Pancreas (tissue), 10 donors: ENCODE measurements at regions not wholly inside any gene's neighbourhood (a gene's known extent, or its start where the extent isn't known, plus 50 kb on each side); places are given as distances from the start of the nearest gene placed in this dataset.

Experiments
- ATAC-seq, 4 donors: fragments of 200-7000 bp; cut with Tn5 transposase; one replicate each; pipeline versions ENCODE4 v1.8.0 to v1.9.1; 2020; ENCODE audit warnings: mild to moderate bottlenecking in 4 of 4, moderate library complexity in 4 of 4
- DNase-seq, 6 donors: peaks; one replicate each; pipeline ENCODE4 v3.0.0-alpha.2; 2020
- FAIRE-seq: peaks from 2 replicates; lab custom pipeline; 2012; peaks lifted over from hg19 to GRCh38; lab: Jason Lieb, UNC
- H3K27ac ChIP-seq, 4 donors: fragments of 200-600 bp; sonication (generic); 1 replicate in 3 of 4; 2 replicates in 1 of 4; pipeline versions ENCODE4 v1.5.0 to v1.8.0; 2020
- H3K27me3 ChIP-seq, 4 donors: fragments of 200-600 bp; one replicate each; pipeline ENCODE4 v1.8.0; 2021
- H3K36me3 ChIP-seq, 3 donors: fragments of 200-600 bp; sonication (generic) in 1 of 3; one replicate each; pipeline versions ENCODE4 v1.5.0 to v1.8.0; 2020 to 2021
- H3K4me1 ChIP-seq, 3 donors: fragments of 200-600 bp; one replicate each; pipeline ENCODE4 v1.8.0; 2021
- H3K4me3 ChIP-seq, 4 donors: fragments of 200-600 bp; sonication (generic) in 2 of 4; one replicate each; pipeline versions ENCODE4 v1.5.0 to v1.8.0; 2020 to 2021
- H3K9me3 ChIP-seq, 4 donors: fragments of 200-600 bp; one replicate each; pipeline ENCODE4 v1.8.0; 2021
- WGBS, 2 donors: extraction: QIAGEN DNeasy Blood & Tissue Kit; methylation state at CpG; one replicate each; pipeline ENCODE4 v1.1.7; 2013; 5-methylcytosine and 5-hydroxymethylcytosine counted together
- intact Hi-C, 3 donors: fragments of 100-400 bp; cut with DNase I; formaldehyde crosslinking; loops; one replicate each; pipeline versions ENCODE4 v1.11.1 to v1.14.2; 2022
- TF ChIP-seq, protein P1 (sequence below), 4 donors: fragments of 200-600 bp; sonication (generic) in 3 of 4; IDR thresholded peaks; one replicate each; pipeline versions ENCODE4 v1.5.0 to v1.8.0; 2021; ENCODE audit warnings: antibody characterized with exemption in 4 of 4
- donor health status: healthy with polysubstance abuse.
- donor health status: DM: no; HTN: no; CAD: no; lungs with moderate emphysema.
- donor health status: DM: no; HTN: no; CAD: no.
- donor health status: control.
- donor health status: control.
- donor health status: Bipolar disorder and iron deficiency.
- donor health status: DM: yes; HTN: yes; CAD: no.
- donor health status: DM: no; HTN: no; CAD: no.
- donor health status: DM: no; HTN: no; CAD: no.
- donor health status: DM: yes; HTN: yes; CAD: no.

DNA sequence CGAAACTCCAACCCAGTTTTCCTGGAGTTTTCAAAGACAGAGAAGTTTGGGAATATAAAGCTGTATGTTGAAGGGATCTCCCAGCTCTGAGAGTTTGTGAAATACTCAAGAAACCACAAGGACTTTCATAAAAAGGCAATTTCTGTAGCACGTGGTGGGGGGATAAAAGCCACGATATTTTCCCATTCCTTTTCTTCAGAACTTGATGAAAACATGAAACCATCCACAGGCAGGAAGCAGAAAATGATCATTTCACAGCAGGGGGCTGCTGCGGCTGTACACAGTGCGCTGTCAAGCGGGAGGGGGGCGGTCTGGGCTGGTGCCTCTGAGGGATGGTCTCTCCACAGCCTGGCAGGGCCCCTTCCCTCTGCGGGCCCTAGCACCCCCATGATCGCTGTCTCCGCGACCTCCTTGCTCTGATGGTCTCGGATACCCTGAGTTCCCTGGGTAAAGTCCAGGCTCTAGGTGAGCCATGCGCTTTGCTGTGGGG, 423.2 kb downstream of the MN1 start:
- TF ChIP-seq, protein P1, sequence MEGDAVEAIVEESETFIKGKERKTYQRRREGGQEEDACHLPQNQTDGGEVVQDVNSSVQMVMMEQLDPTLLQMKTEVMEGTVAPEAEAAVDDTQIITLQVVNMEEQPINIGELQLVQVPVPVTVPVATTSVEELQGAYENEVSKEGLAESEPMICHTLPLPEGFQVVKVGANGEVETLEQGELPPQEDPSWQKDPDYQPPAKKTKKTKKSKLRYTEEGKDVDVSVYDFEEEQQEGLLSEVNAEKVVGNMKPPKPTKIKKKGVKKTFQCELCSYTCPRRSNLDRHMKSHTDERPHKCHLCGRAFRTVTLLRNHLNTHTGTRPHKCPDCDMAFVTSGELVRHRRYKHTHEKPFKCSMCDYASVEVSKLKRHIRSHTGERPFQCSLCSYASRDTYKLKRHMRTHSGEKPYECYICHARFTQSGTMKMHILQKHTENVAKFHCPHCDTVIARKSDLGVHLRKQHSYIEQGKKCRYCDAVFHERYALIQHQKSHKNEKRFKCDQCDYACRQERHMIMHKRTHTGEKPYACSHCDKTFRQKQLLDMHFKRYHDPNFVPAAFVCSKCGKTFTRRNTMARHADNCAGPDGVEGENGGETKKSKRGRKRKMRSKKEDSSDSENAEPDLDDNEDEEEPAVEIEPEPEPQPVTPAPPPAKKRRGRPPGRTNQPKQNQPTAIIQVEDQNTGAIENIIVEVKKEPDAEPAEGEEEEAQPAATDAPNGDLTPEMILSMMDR (IDR thresholded peaks at IDR 0.05) = no peak
- peaks cover 9 to 16% (median 14%) of the 10 kb centered on the region in 3 donors for H3K4me1 ChIP-seq
- peak overlapping the region; percentile 40 to 70 (median 56) for H3K27ac ChIP-seq
- DNase-seq (peak in 4 of 6 donors; percentile 17 to 54 (median 27)), ATAC-seq (peak; percentile 4 to 15 (median 7)), FAIRE-seq (no peak)
- WGBS, 2 donors = 36 to 39% methylated on average over 13 of the region's 13 CpGs
- no peaks in the 10 kb centered on the region for H3K27me3 ChIP-seq
- intact Hi-C loops = no loop called here
- no peaks in the 10 kb centered on the region for H3K9me3 ChIP-seq
- no peaks in the 10 kb centered on the region for H3K36me3 ChIP-seq
- H3K4me3 ChIP-seq = peak overlapping the region in 1 of 4 donors; percentile 21

DNA sequence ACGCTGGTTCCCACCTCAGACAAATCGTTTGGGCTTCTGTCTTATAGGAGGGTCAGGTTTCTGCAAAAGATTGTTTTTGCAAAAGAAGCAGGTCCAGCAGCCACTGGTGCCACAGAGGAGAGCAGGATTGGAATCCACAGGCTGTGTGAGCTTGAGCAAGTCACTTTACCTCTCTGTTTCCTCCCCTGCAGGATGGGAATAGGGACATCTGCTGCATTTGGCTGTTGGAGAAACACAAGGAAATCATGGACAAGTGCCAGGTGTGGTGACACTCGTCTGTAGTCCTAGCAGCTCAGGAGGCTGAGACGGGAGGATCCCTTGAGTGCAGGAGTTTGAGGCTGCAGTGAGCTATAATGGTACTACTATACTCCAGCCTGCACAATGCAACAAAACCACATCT, 422.6 kb downstream of the MN1 start:
- H3K36me3 ChIP-seq = no peaks in the 10 kb centered on the region
- peak in 4 of 6 donors; percentile 50 to 58 (median 52) for DNase-seq
- intact Hi-C loops = no loop called here
- no peak overlapping the region for H3K4me3 ChIP-seq
- peak overlapping the region in 1 of 4 donors; percentile 70 for H3K27ac ChIP-seq
- H3K27me3 ChIP-seq = no peaks in the 10 kb centered on the region
- ATAC-seq = peak; percentile 9 to 32 (median 22)
- 28 to 37% methylated on average over 4 of the region's 4 CpGs for WGBS, 2 donors
- no peaks in the 10 kb centered on the region for H3K9me3 ChIP-seq
- TF ChIP-seq, protein P1 (IDR thresholded peaks at IDR 0.05) = no peak
- peaks cover 9 to 16% (median 14%) of the 10 kb centered on the region in 3 donors for H3K4me1 ChIP-seq
- no peak for FAIRE-seq

DNA sequence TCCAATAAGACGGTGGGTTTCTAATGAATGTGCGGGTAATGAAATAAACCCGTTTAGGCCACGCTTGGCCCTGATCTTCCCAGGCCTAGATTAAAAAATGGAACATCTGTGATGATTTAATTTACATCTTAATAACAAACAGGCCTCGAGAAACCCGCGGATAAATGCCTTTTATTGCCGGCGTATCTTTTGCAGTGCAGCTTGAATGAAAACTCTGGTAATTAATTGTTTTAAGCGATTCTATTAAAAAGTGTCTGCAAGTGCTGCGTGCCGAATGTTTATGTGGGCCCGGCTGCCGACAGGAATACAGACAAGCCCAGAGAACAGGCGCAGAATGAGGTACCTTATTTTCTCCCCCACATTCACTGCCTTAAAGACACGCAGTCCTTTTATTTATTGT, 420.7 kb downstream of the MN1 start:
- no peak overlapping the region for H3K4me3 ChIP-seq
- no peak overlapping the region for H3K27ac ChIP-seq
- TF ChIP-seq, protein P1 (IDR thresholded peaks at IDR 0.05) = no peak
- H3K4me1 ChIP-seq = peaks cover 9 to 16% (median 14%) of the 10 kb centered on the region in 3 donors
- H3K36me3 ChIP-seq = no peaks in the 10 kb centered on the region
- no peaks in the 10 kb centered on the region for H3K9me3 ChIP-seq
- H3K27me3 ChIP-seq = no peaks in the 10 kb centered on the region
- DNase-seq (no peak), ATAC-seq (no peak), FAIRE-seq (no peak)
- WGBS, 2 donors = 91% methylated on average over 16 of the region's 16 CpGs
- intact Hi-C loops = no loop called here

DNA sequence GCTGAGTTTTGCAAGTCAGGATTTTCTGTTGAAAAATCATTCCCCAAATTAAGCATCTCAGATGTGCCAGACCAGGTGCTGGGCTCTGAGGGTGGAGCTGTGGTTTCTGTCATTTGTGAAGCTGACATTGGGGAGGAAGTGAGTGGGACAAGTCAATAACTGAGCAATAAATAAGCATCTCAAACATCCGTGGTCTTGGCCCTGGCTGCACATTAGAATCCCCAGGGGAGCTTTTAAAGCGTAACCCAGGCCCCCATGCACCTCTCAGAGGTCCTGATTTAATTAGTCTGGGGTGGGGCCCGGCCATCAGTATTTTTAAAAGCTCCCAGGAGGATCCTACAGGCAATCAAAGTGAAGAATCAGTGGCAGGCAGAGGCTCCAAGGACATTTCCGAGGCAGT, 420.0 kb downstream of the MN1 start:
- Histone ChIP-seq H3K4me3 (no peak overlapping the region), H3K36me3 (no peaks in the 10 kb centered on the region), H3K4me1 (peaks cover 9 to 14% (median 14%) of the 10 kb centered on the region in 3 donors), H3K9me3 (no peaks in the 10 kb centered on the region), H3K27me3 (no peaks in the 10 kb centered on the region), H3K27ac (no peak overlapping the region)
- TF ChIP-seq, protein P1 (IDR thresholded peaks at IDR 0.05) = no peak
- FAIRE-seq (no peak), DNase-seq (no peak), ATAC-seq (no peak)
- intact Hi-C loops = no loop called here
- 56 to 57% methylated on average over 4 of the region's 4 CpGs for WGBS, 2 donors

DNA sequence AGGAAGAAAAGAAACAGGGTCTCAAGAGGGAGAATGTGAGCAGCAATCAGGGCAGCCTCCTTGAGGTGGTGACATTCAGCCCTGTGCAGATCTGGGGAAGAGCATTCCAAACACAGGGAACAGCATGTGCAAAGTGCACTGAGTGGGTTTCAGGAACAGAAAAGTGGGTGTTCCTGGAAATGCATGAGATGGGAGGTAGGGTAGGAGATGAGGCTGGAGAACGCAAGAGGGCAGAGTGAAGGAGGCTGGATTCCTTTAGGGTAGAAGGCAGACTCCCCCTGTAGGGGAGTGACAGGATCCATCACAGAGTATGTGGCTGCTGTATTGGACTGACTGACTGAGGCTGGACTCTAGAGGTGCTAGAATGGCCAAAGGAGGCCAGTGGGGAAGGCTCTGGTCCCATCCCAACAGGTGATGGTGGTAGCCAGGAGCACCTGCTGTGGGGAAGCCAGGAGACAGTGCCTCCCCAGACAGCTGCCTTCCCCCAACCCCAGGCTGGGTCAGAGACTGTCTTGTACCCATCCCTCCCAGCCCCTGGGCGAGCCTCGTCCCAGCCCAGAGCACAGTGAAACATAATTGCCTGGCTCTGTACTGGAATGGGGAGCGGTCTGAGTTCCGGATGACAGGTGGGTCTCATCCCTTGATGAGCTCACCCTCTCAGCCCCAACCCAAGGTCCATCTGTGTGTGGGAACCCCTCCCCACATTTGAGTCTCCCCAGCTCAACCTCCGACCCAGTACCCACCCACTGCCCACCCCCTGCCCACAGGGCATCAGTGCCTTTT, 419.4 kb downstream of the MN1 start:
- Histone ChIP-seq H3K27ac (no peak overlapping the region), H3K4me1 (peaks cover 8 to 12% (median 9%) of the 10 kb centered on the region in 3 donors), H3K27me3 (no peaks in the 10 kb centered on the region), H3K36me3 (no peaks in the 10 kb centered on the region), H3K9me3 (no peaks in the 10 kb centered on the region), H3K4me3 (no peak overlapping the region)
- no peak for ATAC-seq
- TF ChIP-seq, protein P1 (IDR thresholded peaks at IDR 0.05) = no peak
- DNase-seq = no peak
- intact Hi-C loops = no loop called here
- WGBS, 2 donors = 79 to 91% methylated on average over 6 of the region's 6 CpGs
- no peak for FAIRE-seq
